ENCODE measurements at regions not wholly inside any gene's neighbourhood (a gene's known extent, or its start where the extent isn't known, plus 50 kb on each side); places are given as distances from the start of the nearest gene placed in this dataset.

GRCh38 chr5:129341306-129341705 is 118.8 kb upstream of the ADAMTS19 start:
- TF ChIP-seq ZNF274 (IDR thresholded peaks at IDR 0.05; ENCODE audit: low read depth, low read length) (no peak), YY1 (IDR thresholded peaks at IDR 0.05; ENCODE audit: insufficient read depth, insufficient read length) (no peak), SUZ12 (IDR thresholded peaks at IDR 0.05; ENCODE audit: extremely low read depth, insufficient read depth, insufficient read length) (no peak)
